Psoas muscle (tissue), 7 donors: ENCODE measurements at regions not wholly inside any gene's neighbourhood (a gene's known extent, or its start where the extent isn't known, plus 50 kb on each side); places are given as distances from the start of the nearest gene placed in this dataset.
"Not testable (repeated sequence)": the region's sequence is repeated elsewhere in the genome, so short reads cannot be mapped to it uniquely, and the experiment has no call there.

Experiments used
- ATAC-seq, 4 donors: fragments of 200-7000 bp; cut with Tn5 transposase; one replicate each; pipeline ENCODE4 v1.9.1; 2020; ENCODE audit warnings: moderate library complexity in 3 of 4, mild to moderate bottlenecking in 2 of 4
- DNase-seq, 2 donors: peaks; one replicate each; pipeline ENCODE4 v3.0.0-alpha.2; 2020
- H3K27ac ChIP-seq: fragments of 200-600 bp; one replicate; pipeline ENCODE4 v1.8.0; 2022
- H3K27me3 ChIP-seq, 3 donors: fragments of 200-600 bp in 1 of 3; one replicate each; pipeline versions ENCODE4 v1.6.1 to v1.8.0; 2013 to 2022; ENCODE audit warnings: low read length in 2 of 3, mild to moderate bottlenecking in 2 of 3, moderate library complexity in 1 of 3; ENCODE audit not compliant: insufficient read depth in 3 of 3
- H3K36me3 ChIP-seq, 2 donors: fragments of 200-600 bp in 1 of 2; one replicate each; pipeline versions ENCODE4 v1.6.1 to v1.8.0; 2013 to 2022; ENCODE audit warnings: low read depth in 1 of 2, mild to moderate bottlenecking in 1 of 2, moderate library complexity in 1 of 2; ENCODE audit not compliant: insufficient read depth in 1 of 2
- H3K4me1 ChIP-seq: fragments of 200-600 bp; one replicate; pipeline ENCODE4 v1.8.0; 2022
- H3K4me3 ChIP-seq: fragments of 200-600 bp; one replicate; pipeline ENCODE4 v1.8.0; 2022; ENCODE audit warnings: mild to moderate bottlenecking
- H3K9me3 ChIP-seq: fragments of 200-600 bp; one replicate; pipeline ENCODE4 v1.8.0; 2022
- CTCF ChIP-seq: fragments of 200-600 bp; IDR thresholded peaks from one replicate; pipeline ENCODE4 v1.8.0; 2022; ENCODE audit warnings: antibody characterized with exemption
- WGBS, 3 donors: extraction: QIAGEN DNeasy Blood & Tissue Kit; methylation state at CpG; one replicate each; pipeline versions ENCODE4 v1.1.6 to v1.1.7; 2013; 5-methylcytosine and 5-hydroxymethylcytosine counted together
- intact Hi-C, 2 donors: fragments of 100-400 bp; cut with DNase I; formaldehyde crosslinking; loops; one replicate each; pipeline versions ENCODE4 v1.11.0 to v1.14.2; 2022
- donor health status: healthy with polysubstance abuse.
- donor health status: DM: no; HTN: no; CAD: no; lungs with moderate emphysema.
- donor health status: Bipolar disorder and iron deficiency.
- donor health status: healthy.
- donor health status: DM: yes; HTN: yes; CAD: no.
- donor health status: DM: no; HTN: no; CAD: no.
- donor health status: DM: yes; HTN: yes; CAD: no.

GRCh38 chr5:163735069-163735468, 229.7 kb downstream of the MAT2B start:
- H3K27ac ChIP-seq: no peak overlapping the region
- ATAC-seq (no peak), DNase-seq (no peak)
- H3K4me3 ChIP-seq: no peak overlapping the region
- no peaks in the 10 kb centered on the region for H3K36me3 ChIP-seq
- H3K4me1 ChIP-seq: no peaks in the 10 kb centered on the region
- no peaks in the 10 kb centered on the region for H3K27me3 ChIP-seq
- no peak for TF ChIP-seq CTCF
- 66 to 77% (median 72%) methylated on average over 4 of the region's 4 CpGs for WGBS, 3 donors
- H3K9me3 ChIP-seq: no peaks in the 10 kb centered on the region
- intact Hi-C loops: no loop called here

- no peaks in the 10 kb centered on the region for H3K36me3 ChIP-seq
- no peaks in the 10 kb centered on the region for H3K27me3 ChIP-seq
- no peak overlapping the region for H3K27ac ChIP-seq
- no peak overlapping the region for H3K4me3 ChIP-seq
- no peak for DNase-seq
- H3K9me3 ChIP-seq: peaks cover 3% of the 10 kb centered on the region
- no peak for ATAC-seq
- 61 to 73% (median 67%) methylated on average over 2 of the region's 2 CpGs for WGBS, 3 donors
- intact Hi-C loops: no loop called here
- no peaks in the 10 kb centered on the region for H3K4me1 ChIP-seq
- TF ChIP-seq CTCF: no peak
Measured at GRCh38 chr5:163747586-163747985, 242.2 kb downstream of the MAT2B start.

- Histone ChIP-seq H3K36me3 (no peaks in the 10 kb centered on the region), H3K9me3 (peaks cover 3% of the 10 kb centered on the region), H3K4me1 (no peaks in the 10 kb centered on the region), H3K27me3 (no peaks in the 10 kb centered on the region), H3K4me3 (no peak overlapping the region), H3K27ac (no peak overlapping the region)
- intact Hi-C loops: no loop called here
- TF ChIP-seq CTCF: no peak
- WGBS, 3 donors: 69 to 78% (median 74%) methylated on average over 3 of the region's 3 CpGs
- no peak for ATAC-seq
- DNase-seq: no peak
Measured at GRCh38 chr5:163748934-163749333, 243.5 kb downstream of the MAT2B start.

- not testable (repeated sequence) for DNase-seq
Measured at GRCh38 chr5:163750415-163750814, 245.0 kb downstream of the MAT2B start.

GRCh38 chr5:163755505-163755904, 250.1 kb downstream of the MAT2B start:
- Histone ChIP-seq H3K36me3 (no peaks in the 10 kb centered on the region), H3K4me1 (no peaks in the 10 kb centered on the region), H3K9me3 (peaks cover 3% of the 10 kb centered on the region), H3K27me3 (no peaks in the 10 kb centered on the region), H3K4me3 (no peak overlapping the region), H3K27ac (no peak overlapping the region)
- DNase-seq (no peak), ATAC-seq (no peak)
- no peak for TF ChIP-seq CTCF
- intact Hi-C loops: no loop called here
- 76 to 92% (median 85%) methylated on average over 1 of the region's 1 CpG for WGBS, 3 donors

More at GRCh38 chr5:163750415-163750814, 245.0 kb downstream of the MAT2B start:
- H3K27ac ChIP-seq, H3K27me3 ChIP-seq, H3K9me3 ChIP-seq, intact Hi-C loops, ATAC-seq, H3K4me3 ChIP-seq, H3K36me3 ChIP-seq, H3K4me1 ChIP-seq: not testable (repeated sequence)
- WGBS, 3 donors: 77 to 85% (median 85%) methylated on average over 10 of the region's 10 CpGs
